WTC11 (cell line): ENCODE measurements at regions not wholly inside any gene's neighbourhood (a gene's known extent, or its start where the extent isn't known, plus 50 kb on each side); places are given as distances from the start of the nearest gene placed in this dataset.

Experiments used
- ATAC-seq: fragments of 200-7000 bp; cut with Tn5 transposase; 2 replicates; pipeline ENCODE4 v1.10.0; 2021; ENCODE audit warnings: mild to moderate bottlenecking, moderate library complexity
- CTCF ChIA-PET: fragments of 300-600 bp; sonication (Branson Sonifier 250); formaldehyde crosslinking; loops from one replicate; lab custom pipeline; 2021; ENCODE audit warnings: antibody characterized with exemption; lab: Charles Lee
- POLR2A ChIA-PET: fragments of 350-600 bp; sonication (Branson Sonifier 250); formaldehyde crosslinking; loops from one replicate; lab custom pipeline; 2021; ENCODE audit warnings: antibody characterized with exemption; lab: Charles Lee
- DNase-seq: peaks from one replicate; pipeline ENCODE4 v3.0.0; 2021; ENCODE audit warnings: low spot score
- H3K27ac Mint-ChIP-seq: 2 replicates; pipeline ENCODE4 v1.8.0; 2021; ENCODE audit warnings: mixed read lengths
- H3K27me3 Mint-ChIP-seq: 2 replicates; pipeline ENCODE4 v1.8.0; 2021; ENCODE audit warnings: low read depth, mild to moderate bottlenecking, moderate library complexity, mixed read lengths
- H3K36me3 Mint-ChIP-seq: 2 replicates; pipeline ENCODE4 v1.8.0; 2021; ENCODE audit warnings: mixed read lengths
- H3K4me1 Mint-ChIP-seq: 2 replicates; pipeline ENCODE4 v1.8.0; 2022; ENCODE audit warnings: mixed read lengths
- H3K4me3 Mint-ChIP-seq: 2 replicates; pipeline ENCODE4 v1.8.0; 2021; ENCODE audit warnings: mild to moderate bottlenecking, moderate library complexity, mixed read lengths
- H3K9me3 Mint-ChIP-seq: 2 replicates; pipeline ENCODE4 v1.8.0; 2021; ENCODE audit warnings: mixed read lengths
- AFF4 ChIP-seq: sonication (generic); formaldehyde crosslinking; IDR thresholded peaks from 2 replicates; pipeline ENCODE4 v1.8.1; 2023; ENCODE audit warnings: mild to moderate bottlenecking, missing genetic modification reagents, borderline replicate concordance
- CREM ChIP-seq: sonication (generic); formaldehyde crosslinking; IDR thresholded peaks from 2 replicates; pipeline ENCODE4 v1.8.1; 2022; ENCODE audit warnings: mild to moderate bottlenecking, missing genetic modification reagents, moderate library complexity
- CTCF ChIP-seq: fragments of 200-600 bp; IDR thresholded peaks from 2 replicates; pipeline ENCODE4 v1.8.0; 2022; ENCODE audit warnings: antibody characterized with exemption
- ETV6 ChIP-seq: sonication (generic); formaldehyde crosslinking; IDR thresholded peaks from 2 replicates; pipeline ENCODE4 v1.8.1; 2022; ENCODE audit warnings: mild to moderate bottlenecking, missing genetic modification reagents
- GABPB1 ChIP-seq: sonication (generic); formaldehyde crosslinking; IDR thresholded peaks from 2 replicates; pipeline ENCODE4 v1.8.1; 2023; ENCODE audit warnings: mild to moderate bottlenecking, missing genetic modification reagents
- GTF2I ChIP-seq: fragments of 250-450 bp; sonication (Bioruptor Pico); conservative IDR thresholded peaks from 2 replicates; pipeline ENCODE4 v1.4.0; 2021; ENCODE audit warnings: mild to moderate bottlenecking
- JAZF1 ChIP-seq: fragments of 250-450 bp; sonication (Bioruptor Pico); IDR thresholded peaks from 2 replicates; pipeline ENCODE4 v1.9.0; 2021; ENCODE audit warnings: moderate library complexity, mild to moderate bottlenecking, inconsistent platforms
- RORB ChIP-seq: fragments of 250-450 bp; sonication (Bioruptor Pico); IDR thresholded peaks from 2 replicates; pipeline ENCODE4 v1.9.0; 2021; ENCODE audit warnings: mild to moderate bottlenecking
- STAT6 ChIP-seq: sonication (generic); formaldehyde crosslinking; conservative IDR thresholded peaks from 2 replicates; pipeline ENCODE4 v1.8.1; 2023; ENCODE audit warnings: mild to moderate bottlenecking, low read depth, missing genetic modification reagents, moderate library complexity
- ZBTB21 ChIP-seq: sonication (generic); formaldehyde crosslinking; IDR thresholded peaks from 2 replicates; pipeline ENCODE4 v1.8.1; 2023; ENCODE audit warnings: mild to moderate bottlenecking, missing genetic modification reagents, borderline replicate concordance
- ZNF416 ChIP-seq: fragments of 250-450 bp; sonication (Bioruptor Pico); IDR thresholded peaks from 2 replicates; pipeline ENCODE4 v1.9.0; 2021; ENCODE audit warnings: mild to moderate bottlenecking, inconsistent platforms
- ZNF425 ChIP-seq: fragments of 250-450 bp; sonication (Bioruptor Pico); conservative IDR thresholded peaks from 2 replicates; pipeline ENCODE4 v1.9.0; 2021; ENCODE audit warnings: mild to moderate bottlenecking
- ZNF532 ChIP-seq: fragments of 250-450 bp; sonication (Bioruptor Pico); IDR thresholded peaks from 2 replicates; pipeline ENCODE4 v1.9.0; 2021; ENCODE audit warnings: mild to moderate bottlenecking, borderline replicate concordance

GRCh38 chr3:194741916-194742315 is 56.2 kb downstream of the FAM43A start:
- Mint-ChIP-seq H3K9me3 (no peaks in the 10 kb centered on the region), H3K27ac (no peak overlapping the region), H3K4me3 (no peak overlapping the region), H3K36me3 (no peaks in the 10 kb centered on the region)
- POLR2A ChIA-PET: no interaction called here
- DNase-seq: no peak
- ATAC-seq: no peak
- CTCF ChIA-PET: no interaction called here
- TF ChIP-seq JAZF1 (CRISPR knock-in tag) (no peak), ZNF416 (CRISPR knock-in tag) (no peak), CTCF (no peak), ZNF425 (CRISPR knock-in tag) (no peak), ETV6 (CRISPR knock-in tag) (no peak), RORB (CRISPR knock-in tag) (no peak), GABPB1 (CRISPR knock-in tag) (no peak), CREM (CRISPR knock-in tag) (no peak), ZNF532 (no peak), GTF2I (CRISPR knock-in tag) (no peak), AFF4 (CRISPR knock-in tag) (no peak), ZBTB21 (no peak), STAT6 (CRISPR knock-in tag) (no peak)
- TF ChIP-seq, all 79 proteins: peak for 0
- no peaks in the 10 kb centered on the region for H3K27me3 Mint-ChIP-seq
- H3K4me1 Mint-ChIP-seq: peaks cover 13% of the 10 kb centered on the region
